HepG2 (cell line): ENCODE measurements at regions not wholly inside any gene's neighbourhood (a gene's known extent, or its start where the extent isn't known, plus 50 kb on each side); places are given as distances from the start of the nearest gene placed in this dataset.

Source experiments
- CTCF ChIP-seq: sonication (generic); formaldehyde crosslinking; IDR thresholded peaks from 2 replicates; pipeline ENCODE4 v1.5.0; 2020; ENCODE audit warnings: mild to moderate bottlenecking, missing genetic modification reagents, moderate library complexity
- JARID2 ChIP-seq: sonication (generic); formaldehyde crosslinking; IDR thresholded peaks from 2 replicates; pipeline ENCODE4 v1.8.1; 2023; ENCODE audit warnings: missing genetic modification reagents, inconsistent platforms; ENCODE audit not compliant: insufficient replicate concordance
- NCOR1 ChIP-seq: fragments of 200-600 bp; sonication (generic); IDR thresholded peaks from 2 replicates; pipeline ENCODE4 v1.7.0; 2017; ENCODE audit warnings: antibody characterized with exemption, low read length, borderline replicate concordance
- PHF20 ChIP-seq: sonication (generic); formaldehyde crosslinking; IDR thresholded peaks from 2 replicates; pipeline ENCODE4 v1.5.0; 2020; ENCODE audit warnings: mild to moderate bottlenecking, missing genetic modification reagents
- STAG1 ChIP-seq: sonication (generic); formaldehyde crosslinking; IDR thresholded peaks from 2 replicates; pipeline ENCODE4 v1.4.0; 2020; ENCODE audit warnings: missing genetic modification reagents
- ZNF276 ChIP-seq: sonication (generic); formaldehyde crosslinking; IDR thresholded peaks from 2 replicates; pipeline ENCODE4 v1.4.0; 2020; ENCODE audit warnings: mild to moderate bottlenecking, low read depth, missing genetic modification reagents
- ZNF367 ChIP-seq: sonication (generic); formaldehyde crosslinking; IDR thresholded peaks from 2 replicates; pipeline ENCODE4 v1.4.0; 2020; ENCODE audit warnings: missing genetic modification reagents, borderline replicate concordance
- ZNF503 ChIP-seq: sonication (generic); formaldehyde crosslinking; IDR thresholded peaks from 2 replicates; pipeline ENCODE4 v1.4.0; 2020; ENCODE audit warnings: missing genetic modification reagents
- ZNF570 ChIP-seq: sonication (generic); formaldehyde crosslinking; IDR thresholded peaks from 2 replicates; pipeline ENCODE4 v1.4.0; 2020; ENCODE audit warnings: mild to moderate bottlenecking, missing genetic modification reagents, borderline replicate concordance
- ZNF713 ChIP-seq: sonication (generic); formaldehyde crosslinking; IDR thresholded peaks from 2 replicates; pipeline ENCODE4 v1.4.0; 2020; ENCODE audit warnings: mild to moderate bottlenecking, missing genetic modification reagents
- ZNF749 ChIP-seq: sonication (generic); formaldehyde crosslinking; IDR thresholded peaks from 2 replicates; pipeline ENCODE4 v1.8.0; 2022; ENCODE audit warnings: mild to moderate bottlenecking, missing genetic modification reagents, moderate library complexity, borderline replicate concordance

GRCh38 chr15:47987908-47988532, 132.8 kb upstream of the SLC24A5 start (continued):
- TF ChIP-seq ZNF749 (no peak), ZNF276 (no peak), JARID2 (CRISPR knock-in tag) (no peak), ZNF713 (CRISPR knock-in tag) (no peak), STAG1 (CRISPR knock-in tag) (peak; percentile 75), ZNF503 (CRISPR knock-in tag) (no peak), NCOR1 (no peak), ZNF367 (CRISPR knock-in tag) (no peak), ZNF570 (no peak), PHF20 (no peak), CTCF (CRISPR knock-in tag) (peak; percentile 60)
